ENCODE measurements at regions not wholly inside any gene's neighbourhood (a gene's known extent, or its start where the extent isn't known, plus 50 kb on each side); places are given as distances from the start of the nearest gene placed in this dataset.

- Histone ChIP-seq H3K4me1 (ENCODE audit: control insufficient read depth, extremely low read depth, insufficient read depth, low read length) (no peaks in the 10 kb centered on the region), H3K9me1 (replicated peaks; ENCODE audit: control insufficient read depth, extremely low read depth, insufficient read depth, low read length) (no peaks in the 10 kb centered on the region), H3K36me3 (ENCODE audit: control insufficient read depth in 2 of 2, extremely low read depth in 1 of 2, insufficient read depth in 2 of 2, low read length in 2 of 2) (no peaks in the 10 kb centered on the region), H3K4me2 (ENCODE audit: insufficient read depth, low read length) (no peak overlapping the region), H4K20me1 (replicated peaks; ENCODE audit: control insufficient read depth, extremely low read depth, insufficient read depth, low read length) (no peaks in the 10 kb centered on the region), H3K27me3 (ENCODE audit: control insufficient read depth in 2 of 2, insufficient read depth in 2 of 2, low read length in 2 of 2) (no peaks in the 10 kb centered on the region), H3K9me3 (replicated peaks; ENCODE audit: control insufficient read depth, insufficient read depth, low read length) (no peaks in the 10 kb centered on the region), H2AFZ (ENCODE audit: low read depth, low read length) (no peak overlapping the region), H3K4me3 (replicated peaks in 1 of 3; ENCODE audit: insufficient read depth in 1 of 3, low read depth in 1 of 3, low read length in 3 of 3) (no peak overlapping the region), H3K9ac (replicated peaks; ENCODE audit: extremely low read depth, insufficient read depth, low read length) (no peak overlapping the region), H3K79me2 (ENCODE audit: control insufficient read depth, insufficient read depth, low read length) (no peaks in the 10 kb centered on the region), H3K27ac (ENCODE audit: insufficient read depth, low read depth, low read length) (no peak overlapping the region)
- TF ChIP-seq JUN (IDR thresholded peaks at IDR 0.05; ENCODE audit: borderline replicate concordance, insufficient read depth, insufficient read length, low read depth) = no peak
- no peak for TF ChIP-seq FOS (IDR thresholded peaks at IDR 0.05; ENCODE audit: borderline replicate concordance, insufficient read depth, low read length)
- TF ChIP-seq POLR2AphosphoS5 (IDR thresholded peaks at IDR 0.05; ENCODE audit: insufficient read depth, low read depth, low read length) = no peak
- no peak for TF ChIP-seq MYC (IDR thresholded peaks at IDR 0.05; ENCODE audit: low read depth, low read length)
- no peak for TF ChIP-seq GATA2 (IDR thresholded peaks at IDR 0.05; ENCODE audit: insufficient read depth, insufficient read length, low read depth, low read length)
- TF ChIP-seq MAX (IDR thresholded peaks at IDR 0.05; ENCODE audit: insufficient read depth, insufficient read length) = no peak
- TF ChIP-seq POLR2A (IDR thresholded peaks at IDR 0.05; ENCODE audit: low read depth, low read length) = no peak
- TF ChIP-seq CTCF (IDR thresholded peaks at IDR 0.05; ENCODE audit: extremely low read depth in 1 of 2, insufficient read depth in 1 of 2, low read depth in 1 of 2, low read length in 2 of 2) = no peak
- no peak for TF ChIP-seq EZH2 (IDR thresholded peaks at IDR 0.05; ENCODE audit: borderline replicate concordance, low read depth, low read length, severe bottlenecking)
- dilution Hi-C loops (cut with MboI; ENCODE audit: extremely low pct_ligation_motif_present, low sequenced_read_pairs) (no loop called here), intact Hi-C loops (cut with micrococcal nuclease) (loop anchor here (10.0 kb wide), 1 partner anchor 57 kb away; no protein-coding TSS in a partner anchor)
- ChIA-PET POLR2A (no interaction called here), CTCF (no interaction called here)
- BruUV-seq (replicated peaks) = no TSS peak
- no peak for FAIRE-seq
- DNase-seq (ENCODE audit: low read depth, low spot score) = no peak
These were observed 238.5 kb upstream of the MAGI2 start for GRCh38 chr7:79692015-79692414.

Measured in endothelial cell of umbilical vein (primary cell).